Lower leg skin (tissue), 4 donors: ENCODE measurements at regions not wholly inside any gene's neighbourhood (a gene's known extent, or its start where the extent isn't known, plus 50 kb on each side); places are given as distances from the start of the nearest gene placed in this dataset.

Experiments used
- DNase-seq, 2 donors: peaks; one replicate each; pipeline ENCODE4 v3.0.0-alpha.2; 2019; ENCODE audit warnings: low spot score in 2 of 2
- H3K4me3 ChIP-seq: fragments of 200-600 bp; sonication (generic); 2 replicates; pipeline ENCODE4 v1.5.1; 2017; ENCODE audit warnings: mild to moderate bottlenecking, low read depth; ENCODE audit not compliant: poor library complexity, severe bottlenecking
- POLR2A ChIP-seq, 2 donors: fragments of 450-650 bp; IDR thresholded peaks; one replicate each; pipeline ENCODE4 v1.6.1; 2016 to 2017; ENCODE audit warnings: antibody characterized with exemption in 2 of 2, mild to moderate bottlenecking in 1 of 2, moderate library complexity in 1 of 2
- WGBS, 2 donors: methylation state at CpG; one replicate each; pipeline ENCODE4 v1.1.5; 2018; 5-methylcytosine and 5-hydroxymethylcytosine counted together
- intact Hi-C: fragments of 100-400 bp; cut with DNase I; formaldehyde crosslinking; loops from one replicate; pipeline ENCODE4 v1.15.0; 2023; ENCODE audit warnings: low total_unique reads
- TF ChIP-seq, protein P1 (sequence below), 3 donors: fragments of 450-650 bp; IDR thresholded peaks; one replicate each; pipeline ENCODE4 v1.5.1; 2016; ENCODE audit warnings: antibody characterized with exemption in 3 of 3, mild to moderate bottlenecking in 3 of 3, moderate library complexity in 2 of 3

DNA sequence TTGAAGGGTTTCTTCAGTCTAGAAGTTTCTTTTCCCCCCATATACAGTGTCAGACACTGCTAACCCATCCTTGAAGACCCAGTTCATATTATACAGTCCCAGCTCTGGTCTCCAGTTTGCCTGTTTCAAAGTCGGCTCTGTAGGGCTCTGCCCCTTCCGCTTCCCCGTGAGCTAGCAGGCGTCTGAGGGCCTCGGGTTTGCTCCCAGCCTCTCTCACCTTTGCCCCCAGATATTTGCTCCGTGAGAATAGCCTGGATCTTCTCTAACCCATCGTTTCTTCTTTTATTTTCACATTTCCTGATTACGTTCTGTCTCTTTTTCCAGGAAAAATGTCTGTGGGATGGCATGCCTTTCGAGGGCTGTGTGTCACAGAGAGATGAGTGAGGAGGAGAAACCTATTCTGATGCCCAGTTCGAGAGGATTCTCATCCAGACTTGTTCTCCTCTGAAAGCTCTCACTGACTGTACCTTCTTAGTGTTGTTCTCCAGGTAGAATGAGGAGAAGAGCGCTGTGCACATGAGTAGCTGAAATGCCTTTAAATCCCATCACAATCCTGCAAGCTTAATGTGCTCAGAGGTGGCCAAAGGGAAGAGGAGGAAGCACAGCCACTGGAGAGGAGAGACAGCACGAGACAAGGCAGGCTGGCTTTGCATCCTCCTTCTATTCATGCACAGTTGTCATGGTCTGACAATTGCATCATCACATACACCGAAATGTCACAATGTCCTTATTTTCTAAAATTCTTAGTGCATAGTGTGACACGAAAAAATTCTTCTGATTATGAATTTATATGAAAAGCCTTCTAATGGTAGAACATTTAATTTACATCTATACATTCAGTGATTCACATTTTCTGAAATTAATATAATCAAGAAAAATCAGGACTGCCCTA lies 171.1 kb downstream of the FOXA2 start:
- intact Hi-C loops, result no loop called here
- no peak for DNase-seq
- H3K4me3 ChIP-seq, result no peak overlapping the region
- WGBS, 2 donors, result 79 to 80% methylated on average over 14 of the region's 14 CpGs
- TF ChIP-seq, protein P1, sequence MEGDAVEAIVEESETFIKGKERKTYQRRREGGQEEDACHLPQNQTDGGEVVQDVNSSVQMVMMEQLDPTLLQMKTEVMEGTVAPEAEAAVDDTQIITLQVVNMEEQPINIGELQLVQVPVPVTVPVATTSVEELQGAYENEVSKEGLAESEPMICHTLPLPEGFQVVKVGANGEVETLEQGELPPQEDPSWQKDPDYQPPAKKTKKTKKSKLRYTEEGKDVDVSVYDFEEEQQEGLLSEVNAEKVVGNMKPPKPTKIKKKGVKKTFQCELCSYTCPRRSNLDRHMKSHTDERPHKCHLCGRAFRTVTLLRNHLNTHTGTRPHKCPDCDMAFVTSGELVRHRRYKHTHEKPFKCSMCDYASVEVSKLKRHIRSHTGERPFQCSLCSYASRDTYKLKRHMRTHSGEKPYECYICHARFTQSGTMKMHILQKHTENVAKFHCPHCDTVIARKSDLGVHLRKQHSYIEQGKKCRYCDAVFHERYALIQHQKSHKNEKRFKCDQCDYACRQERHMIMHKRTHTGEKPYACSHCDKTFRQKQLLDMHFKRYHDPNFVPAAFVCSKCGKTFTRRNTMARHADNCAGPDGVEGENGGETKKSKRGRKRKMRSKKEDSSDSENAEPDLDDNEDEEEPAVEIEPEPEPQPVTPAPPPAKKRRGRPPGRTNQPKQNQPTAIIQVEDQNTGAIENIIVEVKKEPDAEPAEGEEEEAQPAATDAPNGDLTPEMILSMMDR (IDR thresholded peaks at IDR 0.05), result no peak
- TF ChIP-seq POLR2A (IDR thresholded peaks at IDR 0.05), result no peak

DNA sequence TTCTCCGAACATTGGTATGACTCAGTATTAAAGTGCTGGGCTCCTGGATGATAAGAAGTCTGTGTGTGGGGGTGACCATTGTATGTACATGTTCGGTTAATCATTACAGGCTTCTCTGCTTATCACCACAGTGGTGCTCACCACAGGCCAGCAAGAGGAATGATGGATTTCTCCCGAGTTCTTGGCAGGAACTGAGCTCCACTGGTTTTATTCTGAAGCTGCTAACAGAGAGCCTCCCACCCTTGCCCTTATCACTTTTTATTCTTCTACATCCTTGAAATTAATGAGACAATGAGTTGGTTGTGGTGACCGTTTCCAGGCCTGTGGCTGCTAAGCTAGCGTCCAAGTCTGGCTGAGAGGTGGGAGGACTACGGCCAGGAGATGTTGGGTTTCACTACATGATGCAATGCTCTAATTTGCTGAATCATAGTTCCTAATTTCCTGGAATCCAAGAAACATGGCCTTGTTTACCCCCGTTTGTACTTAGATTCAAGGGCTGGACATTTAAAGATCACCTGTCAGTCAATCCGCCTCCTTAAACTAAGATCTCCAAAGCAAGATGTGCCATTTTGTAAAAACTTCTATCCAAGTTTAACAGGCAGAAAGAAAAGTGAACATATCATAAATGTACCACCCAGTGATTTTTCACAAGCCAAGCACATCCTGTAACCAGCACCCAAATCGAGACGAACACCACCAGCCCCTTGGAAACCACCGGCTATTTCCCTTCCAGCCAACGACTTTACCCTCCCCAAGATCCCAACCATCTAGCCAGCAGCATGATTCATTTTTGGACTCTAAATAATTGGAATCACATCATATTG lies 172.5 kb downstream of the FOXA2 start:
- 68 to 72% methylated on average over 12 of the region's 12 CpGs for WGBS, 2 donors
- intact Hi-C loops, result no loop called here
- no peak overlapping the region for H3K4me3 ChIP-seq
- no peak for DNase-seq
- TF ChIP-seq POLR2A (IDR thresholded peaks at IDR 0.05), result no peak
- TF ChIP-seq, protein P1 (IDR thresholded peaks at IDR 0.05), result no peak

GRCh38 chr20:22411286-22411626 lies 173.1 kb downstream of the FOXA2 start:
- intact Hi-C loops, result no loop called here
- no peak for DNase-seq
- no peak overlapping the region for H3K4me3 ChIP-seq
- TF ChIP-seq, protein P1 (IDR thresholded peaks at IDR 0.05), result no peak
- 79 to 82% methylated on average over 1 of the region's 1 CpG for WGBS, 2 donors

DNA sequence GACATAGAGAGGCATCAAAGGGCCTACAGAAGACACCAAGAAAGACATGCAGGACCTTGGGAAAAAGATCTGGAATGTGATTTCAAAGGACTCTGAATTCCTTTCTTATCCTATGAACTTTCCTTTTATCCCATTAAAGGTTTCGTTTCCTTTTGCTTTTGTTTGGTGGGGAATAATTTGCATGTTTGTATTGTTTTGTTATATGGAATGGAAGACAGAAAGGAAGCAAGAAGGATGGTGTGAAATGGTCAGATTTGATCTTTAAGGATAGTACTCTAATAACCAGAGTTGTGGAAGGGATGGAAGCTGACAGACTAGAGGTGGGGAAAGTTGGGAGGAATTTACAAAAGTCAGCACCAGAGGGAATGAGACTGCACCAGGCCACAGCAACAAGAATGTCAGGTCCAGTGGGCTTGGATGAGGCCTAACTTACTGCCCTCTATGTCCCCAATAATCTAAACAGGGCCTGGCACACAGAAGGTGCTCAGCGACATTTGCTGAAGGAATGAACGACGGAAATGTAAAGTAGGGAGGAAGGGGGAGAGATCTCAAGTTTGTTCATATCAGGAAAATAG lies 173.7 kb downstream of the FOXA2 start:
- TF ChIP-seq, protein P1 (IDR thresholded peaks at IDR 0.05), result no peak
- TF ChIP-seq POLR2A (IDR thresholded peaks at IDR 0.05), result no peak
- intact Hi-C loops, result no loop called here
- DNase-seq, result no peak
- WGBS, 2 donors, result 80 to 90% methylated on average over 4 of the region's 4 CpGs
- no peak overlapping the region for H3K4me3 ChIP-seq

DNA sequence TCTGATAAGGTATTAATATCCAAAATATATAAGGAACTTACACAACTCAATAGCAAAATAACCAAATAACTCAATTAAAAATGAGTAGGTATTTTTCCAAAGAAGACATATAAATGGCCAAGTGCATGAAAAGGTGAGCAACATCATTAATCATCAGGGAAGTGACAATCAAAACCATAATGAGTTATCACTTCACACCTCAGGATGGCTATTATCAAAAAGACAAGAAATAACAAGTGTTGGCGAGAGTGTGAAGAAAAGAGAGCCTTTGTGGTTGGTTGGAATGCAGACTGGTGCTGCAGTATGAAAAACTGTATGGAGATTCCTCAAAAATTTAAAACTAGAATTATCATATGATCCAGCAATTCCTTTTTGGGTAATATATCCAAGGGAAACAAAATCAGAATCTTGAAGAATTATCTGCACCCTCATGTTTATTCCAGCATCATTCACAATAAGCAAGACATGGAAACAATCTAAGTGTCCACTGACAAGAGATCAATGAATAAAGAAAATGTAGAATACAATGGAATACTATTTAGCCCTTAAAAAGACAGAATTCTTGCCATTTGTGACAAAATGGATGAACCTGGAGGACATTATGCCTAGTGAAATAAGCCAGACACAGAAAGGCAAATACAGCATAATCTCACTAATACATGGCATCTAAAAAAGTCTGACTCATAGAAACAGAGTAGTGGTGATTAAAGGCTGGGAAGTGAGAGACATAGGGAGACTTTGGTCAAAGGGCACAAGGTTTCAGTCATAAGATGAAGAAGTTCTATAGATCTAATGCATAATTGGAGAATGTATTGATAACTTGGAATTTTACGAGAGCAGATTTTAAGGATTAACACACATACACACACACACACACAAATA lies 175.6 kb downstream of the FOXA2 start:
- 82 to 85% methylated on average over 2 of the region's 2 CpGs for WGBS, 2 donors
- intact Hi-C loops, result no loop called here
- no peak for DNase-seq
- H3K4me3 ChIP-seq, result no peak overlapping the region
- TF ChIP-seq POLR2A (IDR thresholded peaks at IDR 0.05), result no peak
- TF ChIP-seq, protein P1 (IDR thresholded peaks at IDR 0.05), result no peak
